NCI-H2029 treated with DMSO at 0.1 percent for 48 hours (cell line): ENCODE measurements at regions not wholly inside any gene's neighbourhood (a gene's known extent, or its start where the extent isn't known, plus 50 kb on each side); places are given as distances from the start of the nearest gene placed in this dataset.

Experiments used
- DNase-seq: peaks from one replicate; lab custom pipeline; 2025; lab: John Stamatoyannopoulos, UW

GRCh38 chr7:156153590-156153989 lies 341.3 kb upstream of the SHH start:
- no peak for DNase-seq

- no peak for DNase-seq
These were observed 340.1 kb upstream of the SHH start for GRCh38 chr7:156152390-156152789.

DNA sequence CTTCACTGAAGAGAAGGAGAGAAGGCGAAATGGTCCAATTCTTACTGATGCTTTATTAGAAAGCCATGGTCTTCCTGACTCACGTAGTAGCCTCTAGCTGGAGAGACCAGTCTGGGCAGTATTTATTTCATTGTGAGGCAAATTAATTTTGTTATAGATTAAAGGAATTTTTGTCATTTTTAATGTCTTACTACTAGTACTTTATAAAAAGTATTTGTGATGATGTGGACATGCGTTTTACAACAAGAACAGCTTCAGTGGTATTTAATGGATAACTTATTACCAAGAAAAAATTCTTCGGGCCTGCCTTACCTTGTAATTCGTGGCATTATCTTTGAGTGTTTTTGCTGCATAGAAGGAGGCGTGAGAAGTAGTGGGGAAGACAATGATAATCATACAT lies 339.4 kb upstream of the SHH start:
- no peak for DNase-seq

DNA sequence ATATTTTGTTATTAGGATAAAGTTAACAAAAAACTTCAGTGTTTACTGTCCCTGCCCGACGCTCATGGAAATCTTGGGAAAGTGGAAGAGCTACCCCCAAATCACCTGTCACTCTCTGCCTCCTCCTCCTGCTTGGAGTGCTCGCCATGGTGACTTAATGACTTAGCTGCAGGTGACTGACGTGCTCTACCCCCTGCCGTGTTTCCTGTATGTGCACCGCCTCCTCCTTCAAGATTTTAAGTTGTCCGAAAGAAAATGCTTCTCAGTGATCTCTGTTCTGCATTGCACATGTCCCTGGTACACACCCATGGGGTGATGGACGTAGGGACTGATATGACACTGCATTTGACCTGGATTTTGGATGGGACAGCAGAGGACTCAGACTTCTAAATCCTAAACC lies 338.8 kb upstream of the SHH start:
- no peak for DNase-seq

- DNase-seq = no peak
These were observed 336.7 kb upstream of the SHH start for GRCh38 chr7:156148995-156149394.

- DNase-seq = no peak
These were observed 336.3 kb upstream of the SHH start for GRCh38 chr7:156148547-156148946.

GRCh38 chr7:156147756-156148504 lies 335.7 kb upstream of the SHH start:
- no peak for DNase-seq

DNA sequence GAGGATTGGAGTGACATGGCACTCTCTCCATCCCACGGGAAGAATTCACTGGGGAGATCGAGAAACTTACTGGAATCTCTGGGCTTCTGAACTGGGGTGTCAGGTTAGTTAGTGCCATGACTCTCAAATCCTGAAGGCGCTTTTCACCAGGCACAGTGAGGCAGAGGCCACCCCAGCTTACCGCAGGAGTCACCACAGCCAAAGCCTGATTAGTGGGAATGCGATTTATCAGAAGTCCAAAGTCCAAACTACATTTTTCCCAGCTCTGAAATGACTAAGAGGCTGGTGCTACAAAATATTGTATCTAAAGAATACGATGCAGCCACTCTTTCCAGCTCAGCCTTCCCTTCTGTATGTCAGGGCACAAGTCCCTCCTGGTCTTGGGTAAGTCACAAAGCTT lies 334.8 kb upstream of the SHH start:
- DNase-seq = no peak

GRCh38 chr7:156145996-156146395 lies 333.7 kb upstream of the SHH start:
- DNase-seq = no peak

GRCh38 chr7:156145184-156145583 lies 332.9 kb upstream of the SHH start:
- no peak for DNase-seq

DNA sequence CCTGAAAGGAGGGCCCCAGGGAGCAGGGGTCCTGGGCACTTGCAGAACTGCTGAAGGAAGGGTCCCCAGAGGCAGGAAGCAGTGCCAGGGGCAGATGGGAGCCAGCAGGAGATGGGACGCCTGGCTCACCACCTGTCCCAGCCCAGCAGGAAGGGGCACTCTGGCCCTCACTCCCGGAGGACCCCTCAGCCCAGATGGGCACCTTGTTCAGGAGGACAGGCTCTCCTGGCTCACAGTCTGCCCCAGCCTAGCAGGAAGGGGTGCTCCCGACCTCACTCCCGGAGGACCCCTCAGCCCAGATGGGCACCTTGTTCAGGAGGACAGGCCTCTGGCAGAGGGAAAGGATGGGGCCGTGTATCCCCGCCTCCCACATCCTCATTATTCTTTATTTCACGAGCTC lies 331.4 kb upstream of the SHH start:
- no peak for DNase-seq

GRCh38 chr7:156143158-156143557 lies 330.9 kb upstream of the SHH start:
- no peak for DNase-seq

GRCh38 chr7:156141941-156142340 lies 329.7 kb upstream of the SHH start:
- DNase-seq = no peak

GRCh38 chr7:156140896-156141295 lies 328.6 kb upstream of the SHH start:
- no peak for DNase-seq

DNA sequence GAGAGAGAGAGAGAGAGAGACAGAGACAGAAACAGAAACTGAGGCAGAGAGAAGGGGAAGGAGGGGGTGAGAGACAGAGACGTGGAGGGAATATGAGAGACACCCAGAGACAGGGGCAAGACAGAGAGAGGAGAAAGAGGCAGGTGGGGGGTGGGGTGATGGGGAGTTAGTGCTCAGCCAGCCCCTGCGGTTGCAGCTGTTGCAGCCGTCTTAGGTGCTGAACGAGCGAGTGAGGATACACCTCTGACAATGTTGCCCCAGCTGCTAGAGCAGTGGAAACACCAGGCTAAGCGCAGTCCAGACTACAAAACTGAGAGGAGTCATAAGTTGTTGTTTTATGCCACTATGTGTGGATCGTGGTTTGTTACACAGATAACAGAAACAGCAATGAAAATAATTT lies 328.2 kb upstream of the SHH start:
- no peak for DNase-seq

- no peak for DNase-seq
These were observed 327.4 kb upstream of the SHH start for GRCh38 chr7:156139633-156140032.

- no peak for DNase-seq
These were observed 326.8 kb upstream of the SHH start for GRCh38 chr7:156139112-156139511.

DNA sequence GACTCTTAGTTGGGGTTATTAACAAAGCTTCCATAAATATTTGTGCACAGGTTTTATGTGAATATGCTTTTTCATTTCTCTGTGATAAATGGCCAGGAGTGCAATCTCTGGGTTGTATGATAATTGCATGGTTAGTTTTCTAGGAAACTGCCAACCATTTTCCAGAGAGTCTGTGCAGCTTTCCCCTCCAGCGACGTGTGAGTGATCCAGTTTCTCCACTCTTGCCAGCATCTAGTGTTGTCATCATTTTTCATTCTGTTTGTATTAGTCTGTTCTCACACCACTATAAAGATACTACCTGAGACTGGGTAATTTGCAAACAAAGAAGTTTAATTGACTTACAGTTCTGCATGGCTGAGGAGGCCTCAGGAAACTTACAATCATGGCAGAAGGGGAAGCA lies 319.6 kb upstream of the SHH start:
- no peak for DNase-seq

DNA sequence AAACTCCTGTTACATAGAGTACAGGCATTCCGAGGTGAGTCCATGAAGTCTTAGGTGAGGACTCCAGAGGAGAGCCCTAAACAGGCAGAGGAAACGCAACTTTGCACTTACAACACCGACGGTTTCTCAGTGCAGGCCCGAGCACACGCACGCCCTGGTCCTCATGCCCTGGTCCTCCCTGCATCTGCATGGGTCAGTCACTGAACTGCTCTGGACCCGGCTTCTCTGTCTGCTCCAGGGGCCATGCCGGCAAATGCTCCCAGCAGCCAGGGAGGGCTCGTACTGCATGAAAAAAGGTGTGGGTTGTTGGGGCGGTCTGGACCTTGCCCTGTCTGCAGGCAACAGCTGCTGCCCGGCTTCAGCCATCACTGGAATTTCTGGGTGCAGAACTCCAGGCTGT lies 317.3 kb upstream of the SHH start:
- DNase-seq = no peak

DNA sequence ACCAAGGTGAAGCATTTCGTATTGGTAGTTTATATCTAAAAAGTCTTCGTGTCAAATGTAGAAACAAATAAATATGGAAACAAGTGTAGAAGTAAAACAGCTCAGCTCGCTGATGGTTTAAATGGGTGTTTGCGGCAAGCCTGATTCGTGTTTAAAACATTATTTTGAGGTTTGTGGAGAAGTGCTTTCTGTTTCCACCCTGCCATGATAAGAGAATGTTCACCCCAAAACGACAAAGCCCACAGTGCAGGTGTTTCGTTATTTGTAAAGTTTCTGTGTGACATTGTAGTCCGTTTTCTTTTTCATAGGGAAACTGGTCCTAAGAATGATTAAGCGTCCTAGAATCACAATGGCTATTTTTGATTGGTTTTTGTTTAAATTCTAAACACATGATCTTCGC lies 316.2 kb upstream of the SHH start:
- no peak for DNase-seq

- DNase-seq = no peak
These were observed 315.2 kb upstream of the SHH start for GRCh38 chr7:156127166-156128134.

GRCh38 chr7:156125841-156126730 lies 313.8 kb upstream of the SHH start:
- no peak for DNase-seq
